Neural progenitor cell (in vitro differentiated cells): ENCODE measurements at regions not wholly inside any gene's neighbourhood (a gene's known extent, or its start where the extent isn't known, plus 50 kb on each side); places are given as distances from the start of the nearest gene placed in this dataset.

Source experiments
- CTCF ChIP-seq: fragments of 200-600 bp; sonication (generic); IDR thresholded peaks from 2 replicates; pipeline ENCODE4 v1.5.1; 2017; ENCODE audit warnings: antibody characterized with exemption, mild to moderate bottlenecking
- EZH2phosphoT487 ChIP-seq: fragments of 200-600 bp; sonication (generic); IDR thresholded peaks from 2 replicates; pipeline ENCODE4 v1.6.1; 2017; ENCODE audit warnings: antibody characterized with exemption

DNA sequence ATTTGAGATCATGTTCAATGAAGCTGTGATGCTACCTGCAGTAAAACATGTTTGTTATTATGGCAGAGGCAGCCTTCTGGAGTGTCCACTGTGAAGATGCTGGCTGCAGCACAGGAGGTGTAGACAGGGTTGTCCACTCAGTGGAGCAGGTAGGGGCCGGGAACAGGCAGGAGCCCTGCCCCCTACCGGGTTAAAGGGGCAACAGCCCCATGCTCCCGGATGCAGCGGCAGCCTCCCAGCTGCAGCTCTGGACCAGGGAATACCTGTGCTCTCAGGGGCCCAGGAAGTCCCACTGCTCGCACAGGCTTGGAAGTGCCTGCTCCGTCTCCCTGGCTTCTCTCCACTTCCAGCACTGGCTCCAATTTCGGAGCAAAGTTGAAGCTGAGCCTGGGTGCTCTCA lies 401.6 kb downstream of the FOXG1 start:
- TF ChIP-seq CTCF, result no peak
- no peak for TF ChIP-seq EZH2phosphoT487
